Peyer's patch (tissue), 4 donors: ENCODE measurements at regions not wholly inside any gene's neighbourhood (a gene's known extent, or its start where the extent isn't known, plus 50 kb on each side); places are given as distances from the start of the nearest gene placed in this dataset.

Source experiments
- CTCF ChIP-seq, 6 experiments: fragments of 450-650 bp in 4 of 6; fragments of 200-600 bp in 2 of 6; sonication (generic) in 1 of 6; IDR thresholded peaks; one replicate each; pipeline ENCODE4 v1.5.1; 2017 to 2019; ENCODE audit warnings: antibody characterized with exemption in 6 of 6, mild to moderate bottlenecking in 3 of 6, moderate library complexity in 1 of 6
- POLR2A ChIP-seq, 2 donors: fragments of 450-650 bp; IDR thresholded peaks; one replicate each; pipeline ENCODE4 v1.5.1; 2017; ENCODE audit warnings: antibody characterized with exemption in 2 of 2, mild to moderate bottlenecking in 2 of 2, moderate library complexity in 2 of 2

- TF ChIP-seq POLR2A (IDR thresholded peaks at IDR 0.05), result no peak
- TF ChIP-seq CTCF (IDR thresholded peaks at IDR 0.05), result no peak
Observed at GRCh38 chr5:126248611-126249010, 174.6 kb upstream of the GRAMD2B start.
